ENCODE measurements at regions not wholly inside any gene's neighbourhood (a gene's known extent, or its start where the extent isn't known, plus 50 kb on each side); places are given as distances from the start of the nearest gene placed in this dataset.

GRCh38 chr18:42564761-42565160 lies 550.7 kb downstream of the RIT2 start:
- intact Hi-C loops (cut with DNase I), result no loop called here
- Histone ChIP-seq H3K9me3 (no peaks in the 10 kb centered on the region), H3K4me3 (no peak overlapping the region), H3K4me1 (no peaks in the 10 kb centered on the region), H3K27me3 (no peaks in the 10 kb centered on the region), H3K36me3 (no peaks in the 10 kb centered on the region), H3K27ac (no peak overlapping the region)
- 67 to 92% (median 75%) methylated on average over 1 of the region's 1 CpG for WGBS, 4 donors
- DNase-seq, result no peak
- no peak for ATAC-seq
- no peak for TF ChIP-seq POLR2A (IDR thresholded peaks at IDR 0.05)
- TF ChIP-seq, protein P1, sequence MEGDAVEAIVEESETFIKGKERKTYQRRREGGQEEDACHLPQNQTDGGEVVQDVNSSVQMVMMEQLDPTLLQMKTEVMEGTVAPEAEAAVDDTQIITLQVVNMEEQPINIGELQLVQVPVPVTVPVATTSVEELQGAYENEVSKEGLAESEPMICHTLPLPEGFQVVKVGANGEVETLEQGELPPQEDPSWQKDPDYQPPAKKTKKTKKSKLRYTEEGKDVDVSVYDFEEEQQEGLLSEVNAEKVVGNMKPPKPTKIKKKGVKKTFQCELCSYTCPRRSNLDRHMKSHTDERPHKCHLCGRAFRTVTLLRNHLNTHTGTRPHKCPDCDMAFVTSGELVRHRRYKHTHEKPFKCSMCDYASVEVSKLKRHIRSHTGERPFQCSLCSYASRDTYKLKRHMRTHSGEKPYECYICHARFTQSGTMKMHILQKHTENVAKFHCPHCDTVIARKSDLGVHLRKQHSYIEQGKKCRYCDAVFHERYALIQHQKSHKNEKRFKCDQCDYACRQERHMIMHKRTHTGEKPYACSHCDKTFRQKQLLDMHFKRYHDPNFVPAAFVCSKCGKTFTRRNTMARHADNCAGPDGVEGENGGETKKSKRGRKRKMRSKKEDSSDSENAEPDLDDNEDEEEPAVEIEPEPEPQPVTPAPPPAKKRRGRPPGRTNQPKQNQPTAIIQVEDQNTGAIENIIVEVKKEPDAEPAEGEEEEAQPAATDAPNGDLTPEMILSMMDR (IDR thresholded peaks at IDR 0.05), result no peak

GRCh38 chr18:42568773-42569172 lies 546.7 kb downstream of the RIT2 start:
- intact Hi-C loops (cut with DNase I), result no loop called here
- Histone ChIP-seq H3K27ac (no peak overlapping the region), H3K4me3 (no peak overlapping the region), H3K4me1 (no peaks in the 10 kb centered on the region), H3K9me3 (no peaks in the 10 kb centered on the region), H3K36me3 (no peaks in the 10 kb centered on the region), H3K27me3 (no peaks in the 10 kb centered on the region)
- ATAC-seq (no peak), DNase-seq (no peak)
- TF ChIP-seq, protein P1 (IDR thresholded peaks at IDR 0.05), result no peak
- no peak for TF ChIP-seq POLR2A (IDR thresholded peaks at IDR 0.05)
- 92 to 94% (median 93%) methylated on average over 2 of the region's 2 CpGs for WGBS, 4 donors

DNA sequence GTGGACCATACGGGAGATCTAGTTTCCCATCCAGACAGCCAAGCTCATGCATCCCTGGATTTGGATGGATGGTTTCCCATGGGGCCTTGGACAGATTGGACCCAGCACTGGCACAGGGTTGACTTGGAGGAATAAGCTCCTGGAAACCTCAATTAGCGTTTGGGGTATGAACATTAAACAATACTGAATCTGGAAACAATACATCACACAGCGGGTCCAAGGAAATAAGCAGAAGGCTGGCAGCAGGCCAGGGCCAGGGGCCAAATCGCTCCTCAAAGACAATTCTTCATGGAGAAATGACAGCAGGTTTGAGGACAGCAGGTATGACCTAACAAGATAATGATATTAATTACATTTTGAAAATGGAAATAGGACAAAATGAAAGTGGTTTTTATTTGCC lies 540.6 kb downstream of the RIT2 start:
- Histone ChIP-seq H3K9me3 (no peaks in the 10 kb centered on the region), H3K4me3 (no peak overlapping the region), H3K4me1 (no peaks in the 10 kb centered on the region), H3K27ac (no peak overlapping the region), H3K36me3 (no peaks in the 10 kb centered on the region), H3K27me3 (no peaks in the 10 kb centered on the region)
- WGBS, 4 donors, result 55 to 64% (median 58%) methylated on average over 4 of the region's 4 CpGs
- DNase-seq (no peak), ATAC-seq (no peak)
- intact Hi-C loops (cut with DNase I), result no loop called here
- no peak for TF ChIP-seq POLR2A (IDR thresholded peaks at IDR 0.05)
- TF ChIP-seq, protein P1 (IDR thresholded peaks at IDR 0.05), result no peak

GRCh38 chr18:42576124-42576523 lies 539.4 kb downstream of the RIT2 start:
- H3K4me3 ChIP-seq, result no peak overlapping the region
- H3K36me3 ChIP-seq, result no peaks in the 10 kb centered on the region
- no peak for ATAC-seq
- no peaks in the 10 kb centered on the region for H3K27me3 ChIP-seq
- intact Hi-C loops (cut with DNase I), result no loop called here
- no peak for DNase-seq
- H3K4me1 ChIP-seq, result no peaks in the 10 kb centered on the region
- no peaks in the 10 kb centered on the region for H3K9me3 ChIP-seq
- no peak overlapping the region for H3K27ac ChIP-seq
- TF ChIP-seq, protein P1 (IDR thresholded peaks at IDR 0.05), result no peak
- no peak for TF ChIP-seq POLR2A (IDR thresholded peaks at IDR 0.05)

Measured in heart left ventricle (tissue), 16 donors.